ENCODE measurements at regions not wholly inside any gene's neighbourhood (a gene's known extent, or its start where the extent isn't known, plus 50 kb on each side); places are given as distances from the start of the nearest gene placed in this dataset.
A peak's percentile ranks its signal among the peaks of the same experiment; 100 is the strongest.

- DNase-seq: no peak
Measured at GRCh38 chr6:170163405-170164170, 127.3 kb downstream of the DLL1 start.

GRCh38 chr6:170162775-170163404, 128.0 kb downstream of the DLL1 start:
- 85 to 90% methylated on average over 19 of the region's 19 CpGs for WGBS, 2 donors
- intact Hi-C loops (cut with DNase I): no loop called here
- H3K27ac ChIP-seq: no peak overlapping the region
- H3K4me1 ChIP-seq: no peaks in the 10 kb centered on the region
- H3K9me3 ChIP-seq: no peaks in the 10 kb centered on the region
- H3K4me3 ChIP-seq: no peak overlapping the region
- no peak for DNase-seq
- H3K27me3 ChIP-seq: no peaks in the 10 kb centered on the region
- ATAC-seq: no peak
- H3K36me3 ChIP-seq (replicated peaks in 1 of 2; ENCODE audit: insufficient read depth in 1 of 2, low read depth in 2 of 2): no peaks in the 10 kb centered on the region
- TF ChIP-seq CTCF (IDR thresholded peaks at IDR 0.05): no peak
- TF ChIP-seq POLR2A (IDR thresholded peaks at IDR 0.05): no peak

More at GRCh38 chr6:170163405-170164170, 127.3 kb downstream of the DLL1 start:
- Histone ChIP-seq H3K27ac (no peak overlapping the region), H3K4me3 (no peak overlapping the region), H3K36me3 (replicated peaks in 1 of 2; ENCODE audit: insufficient read depth in 1 of 2, low read depth in 2 of 2) (no peaks in the 10 kb centered on the region), H3K9me3 (no peaks in the 10 kb centered on the region), H3K27me3 (no peaks in the 10 kb centered on the region), H3K4me1 (no peaks in the 10 kb centered on the region)
- intact Hi-C loops (cut with DNase I): no loop called here
- 82 to 88% methylated on average over 16 to 27 of the region's 27 CpGs for WGBS, 2 donors
- no peak for ATAC-seq
- no peak for TF ChIP-seq CTCF (IDR thresholded peaks at IDR 0.05)
- TF ChIP-seq POLR2A (IDR thresholded peaks at IDR 0.05): no peak

- WGBS, 2 donors: 88 to 90% methylated on average over 16 to 21 of the region's 27 CpGs
- Histone ChIP-seq H3K27me3 (no peaks in the 10 kb centered on the region), H3K9me3 (no peaks in the 10 kb centered on the region), H3K4me1 (no peaks in the 10 kb centered on the region), H3K27ac (no peak overlapping the region), H3K36me3 (replicated peaks in 1 of 2; ENCODE audit: insufficient read depth in 1 of 2, low read depth in 2 of 2) (no peaks in the 10 kb centered on the region), H3K4me3 (no peak overlapping the region)
- TF ChIP-seq POLR2A (IDR thresholded peaks at IDR 0.05) (no peak), CTCF (IDR thresholded peaks at IDR 0.05) (no peak)
- intact Hi-C loops (cut with DNase I): no loop called here
- ATAC-seq: no peak
- no peak for DNase-seq
Measured at GRCh38 chr6:170162011-170162774, 128.7 kb downstream of the DLL1 start.

- Histone ChIP-seq H3K36me3 (replicated peaks in 1 of 2; ENCODE audit: insufficient read depth in 1 of 2, low read depth in 2 of 2) (no peaks in the 10 kb centered on the region), H3K4me1 (no peaks in the 10 kb centered on the region), H3K4me3 (no peak overlapping the region), H3K27ac (no peak overlapping the region), H3K9me3 (no peaks in the 10 kb centered on the region), H3K27me3 (no peaks in the 10 kb centered on the region)
- DNase-seq (peak in 1 of 4 donors; percentile 10), ATAC-seq (no peak)
- TF ChIP-seq CTCF (IDR thresholded peaks at IDR 0.05) (no peak), POLR2A (IDR thresholded peaks at IDR 0.05) (no peak)
- 86 to 89% methylated on average over 15 to 24 of the region's 27 CpGs for WGBS, 2 donors
- intact Hi-C loops (cut with DNase I): no loop called here
Measured at GRCh38 chr6:170160628-170161611, 130.0 kb downstream of the DLL1 start.

All from body of pancreas (tissue), 4 donors.